ENCODE measurements at regions not wholly inside any gene's neighbourhood (a gene's known extent, or its start where the extent isn't known, plus 50 kb on each side); places are given as distances from the start of the nearest gene placed in this dataset.

DNA sequence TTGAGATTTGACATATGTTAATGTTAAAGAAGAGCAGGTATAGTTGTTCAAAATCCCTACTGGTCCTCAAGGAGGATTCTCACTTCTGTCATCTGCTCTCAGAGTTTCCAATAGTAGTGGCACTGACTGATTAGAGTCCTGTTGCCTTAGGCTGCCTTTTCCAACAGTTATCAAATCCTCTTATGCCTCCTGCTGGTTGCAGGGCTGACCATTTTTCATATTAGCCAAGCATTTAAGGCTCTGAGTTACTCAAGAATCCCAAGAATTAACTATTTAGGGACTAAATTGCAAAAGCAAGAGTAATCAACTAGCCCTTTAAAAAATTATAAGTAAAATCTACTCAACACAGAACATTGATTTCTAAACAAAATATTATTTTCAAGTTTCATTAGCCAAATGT, 212.0 kb upstream of the CHORDC1 start:
- no peaks in the 10 kb centered on the region for H3K27me3 ChIP-seq (ENCODE audit: control insufficient read depth in 2 of 2, insufficient read depth in 2 of 2, low read length in 2 of 2)
- no peak overlapping the region for H2AFZ ChIP-seq (ENCODE audit: insufficient read depth, low read depth, low read length, poor library complexity, severe bottlenecking)
- no peaks in the 10 kb centered on the region for H3K4me1 ChIP-seq (ENCODE audit: control insufficient read depth in 1 of 2, insufficient read depth in 2 of 2, low read length in 2 of 2)
- no peaks in the 10 kb centered on the region for H3K36me3 ChIP-seq (replicated peaks in 1 of 2; ENCODE audit: control insufficient read depth in 1 of 2, insufficient read depth in 2 of 2, low read length in 2 of 2)
- intact Hi-C loops (cut with micrococcal nuclease): no loop called here
- no peak for DNase-seq
- no peaks in the 10 kb centered on the region for H4K20me1 ChIP-seq (ENCODE audit: insufficient read depth, low read length)
- Mint-ChIP-seq H3K4me1 (no peaks in the 10 kb centered on the region), H3K4me3 (no peak overlapping the region), H3K27me3 (ENCODE audit: low read depth in 3 of 3) (peaks cover 0 to 2% (median 0%) of the 10 kb centered on the region in 3 donors), H3K36me3 (no peaks in the 10 kb centered on the region), H3K27ac (no peak overlapping the region), H3K9me3 (no peaks in the 10 kb centered on the region)
- no peaks in the 10 kb centered on the region for H3K79me2 ChIP-seq (ENCODE audit: insufficient read depth, low read length)
- no peak overlapping the region for H3K9ac ChIP-seq (ENCODE audit: insufficient read depth, low read length, poor library complexity, severe bottlenecking)
- no peak overlapping the region for H3K4me2 ChIP-seq (replicated peaks; ENCODE audit: extremely low read depth, low read length, poor library complexity, severe bottlenecking)
- H3K4me3 ChIP-seq (replicated peaks in 1 of 3; ENCODE audit: low read depth in 2 of 3, low read length in 3 of 3): no peak overlapping the region
- TF ChIP-seq, protein P1, sequence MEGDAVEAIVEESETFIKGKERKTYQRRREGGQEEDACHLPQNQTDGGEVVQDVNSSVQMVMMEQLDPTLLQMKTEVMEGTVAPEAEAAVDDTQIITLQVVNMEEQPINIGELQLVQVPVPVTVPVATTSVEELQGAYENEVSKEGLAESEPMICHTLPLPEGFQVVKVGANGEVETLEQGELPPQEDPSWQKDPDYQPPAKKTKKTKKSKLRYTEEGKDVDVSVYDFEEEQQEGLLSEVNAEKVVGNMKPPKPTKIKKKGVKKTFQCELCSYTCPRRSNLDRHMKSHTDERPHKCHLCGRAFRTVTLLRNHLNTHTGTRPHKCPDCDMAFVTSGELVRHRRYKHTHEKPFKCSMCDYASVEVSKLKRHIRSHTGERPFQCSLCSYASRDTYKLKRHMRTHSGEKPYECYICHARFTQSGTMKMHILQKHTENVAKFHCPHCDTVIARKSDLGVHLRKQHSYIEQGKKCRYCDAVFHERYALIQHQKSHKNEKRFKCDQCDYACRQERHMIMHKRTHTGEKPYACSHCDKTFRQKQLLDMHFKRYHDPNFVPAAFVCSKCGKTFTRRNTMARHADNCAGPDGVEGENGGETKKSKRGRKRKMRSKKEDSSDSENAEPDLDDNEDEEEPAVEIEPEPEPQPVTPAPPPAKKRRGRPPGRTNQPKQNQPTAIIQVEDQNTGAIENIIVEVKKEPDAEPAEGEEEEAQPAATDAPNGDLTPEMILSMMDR (IDR thresholded peaks at IDR 0.05): no peak
- H3K9me3 ChIP-seq (replicated peaks in 1 of 2; ENCODE audit: control insufficient read depth in 1 of 2, insufficient read depth in 1 of 2, low read length in 2 of 2): no peaks in the 10 kb centered on the region
- no peak overlapping the region for H3K27ac ChIP-seq (ENCODE audit: low read depth in 1 of 2, low read length in 2 of 2)

DNA sequence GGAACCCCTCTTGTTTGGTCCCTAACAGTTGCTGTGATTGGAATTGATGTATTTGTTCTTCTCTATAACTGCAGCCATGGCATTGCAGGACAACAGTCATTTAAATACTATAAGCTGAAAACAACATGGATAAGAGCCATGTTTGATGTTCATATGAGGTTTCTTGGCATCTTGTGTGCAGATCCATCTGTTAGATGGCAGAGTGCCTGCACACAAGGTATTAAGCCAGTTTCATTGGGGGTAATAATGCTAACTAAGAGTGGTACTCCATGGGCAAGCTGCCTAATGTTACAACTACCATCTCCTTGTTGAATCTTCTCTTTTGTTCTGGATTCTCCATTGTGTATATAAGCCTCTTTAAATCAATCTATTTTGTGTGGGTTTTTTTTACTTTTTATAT, 206.0 kb upstream of the CHORDC1 start:
- no peak overlapping the region for H3K27ac ChIP-seq (ENCODE audit: low read depth in 1 of 2, low read length in 2 of 2)
- H3K36me3 Mint-ChIP-seq: no peaks in the 10 kb centered on the region
- H3K4me3 ChIP-seq (replicated peaks in 1 of 3; ENCODE audit: low read depth in 2 of 3, low read length in 3 of 3): no peak overlapping the region
- no peak overlapping the region for H3K9ac ChIP-seq (ENCODE audit: insufficient read depth, low read length, poor library complexity, severe bottlenecking)
- DNase-seq: no peak
- peaks cover 0 to 2% (median 0%) of the 10 kb centered on the region in 3 donors for H3K27me3 Mint-ChIP-seq (ENCODE audit: low read depth in 3 of 3)
- no peaks in the 10 kb centered on the region for H3K36me3 ChIP-seq (replicated peaks in 1 of 2; ENCODE audit: control insufficient read depth in 1 of 2, insufficient read depth in 2 of 2, low read length in 2 of 2)
- TF ChIP-seq, protein P1 (IDR thresholded peaks at IDR 0.05): no peak
- no peaks in the 10 kb centered on the region for H4K20me1 ChIP-seq (ENCODE audit: insufficient read depth, low read length)
- H3K27me3 ChIP-seq (ENCODE audit: control insufficient read depth in 2 of 2, insufficient read depth in 2 of 2, low read length in 2 of 2): no peaks in the 10 kb centered on the region
- no peak overlapping the region for H3K4me2 ChIP-seq (replicated peaks; ENCODE audit: extremely low read depth, low read length, poor library complexity, severe bottlenecking)
- H3K4me1 Mint-ChIP-seq: no peaks in the 10 kb centered on the region
- H2AFZ ChIP-seq (ENCODE audit: insufficient read depth, low read depth, low read length, poor library complexity, severe bottlenecking): no peak overlapping the region
- H3K4me1 ChIP-seq (ENCODE audit: control insufficient read depth in 1 of 2, insufficient read depth in 2 of 2, low read length in 2 of 2): no peaks in the 10 kb centered on the region
- H3K27ac Mint-ChIP-seq: no peak overlapping the region
- H3K4me3 Mint-ChIP-seq: no peak overlapping the region
- intact Hi-C loops (cut with micrococcal nuclease): no loop called here
- no peaks in the 10 kb centered on the region for H3K79me2 ChIP-seq (ENCODE audit: insufficient read depth, low read length)
- H3K9me3 Mint-ChIP-seq: peaks cover 0 to 6% (median 3%) of the 10 kb centered on the region in 7 donors
- H3K9me3 ChIP-seq (replicated peaks in 1 of 2; ENCODE audit: control insufficient read depth in 1 of 2, insufficient read depth in 1 of 2, low read length in 2 of 2): no peaks in the 10 kb centered on the region

All from CD14-positive monocyte (primary cell).